G401 (cell line): ENCODE measurements at regions not wholly inside any gene's neighbourhood (a gene's known extent, or its start where the extent isn't known, plus 50 kb on each side); places are given as distances from the start of the nearest gene placed in this dataset.

ENCODE experiments used
- DNase-seq: peaks from one replicate; pipeline ENCODE4 v3.0.0-alpha.2; 2015; ENCODE audit warnings: low spot score
- in situ Hi-C: cut with HindIII; loops from 2 replicates; pipeline ENCODE4 v1.10.0; 2016; ENCODE audit warnings: low sequenced_read_pairs, mixed read lengths

- no peak for DNase-seq
- in situ Hi-C loops = no loop called here
These were observed 985.3 kb downstream of the FLRT2 start for GRCh38 chr14:86515195-86515594.

GRCh38 chr14:86513564-86513963 lies 983.6 kb downstream of the FLRT2 start:
- no peak for DNase-seq
- in situ Hi-C loops = no loop called here

GRCh38 chr14:86513056-86513455 lies 983.1 kb downstream of the FLRT2 start:
- in situ Hi-C loops = no loop called here
- DNase-seq = no peak

GRCh38 chr14:86510491-86510890 lies 980.5 kb downstream of the FLRT2 start:
- no peak for DNase-seq
- in situ Hi-C loops = no loop called here

GRCh38 chr14:86505808-86506207 lies 975.9 kb downstream of the FLRT2 start:
- no peak for DNase-seq
- in situ Hi-C loops = no loop called here

GRCh38 chr14:86501611-86502010 lies 971.7 kb downstream of the FLRT2 start:
- DNase-seq = no peak
- in situ Hi-C loops = no loop called here

- in situ Hi-C loops = no loop called here
- DNase-seq = no peak
These were observed 961.8 kb downstream of the FLRT2 start for GRCh38 chr14:86491743-86492142.

GRCh38 chr14:86481104-86481503 lies 951.2 kb downstream of the FLRT2 start:
- DNase-seq = no peak
- in situ Hi-C loops = no loop called here

GRCh38 chr14:86464341-86464740 lies 934.4 kb downstream of the FLRT2 start:
- in situ Hi-C loops = no loop called here
- DNase-seq = no peak

GRCh38 chr14:86462193-86462753 lies 932.3 kb downstream of the FLRT2 start:
- DNase-seq = no peak
- in situ Hi-C loops = no loop called here

- DNase-seq = no peak
- in situ Hi-C loops = no loop called here
These were observed 927.7 kb downstream of the FLRT2 start for GRCh38 chr14:86457481-86458135.

GRCh38 chr14:86450085-86450484 lies 920.1 kb downstream of the FLRT2 start:
- DNase-seq = no peak
- in situ Hi-C loops = no loop called here

- in situ Hi-C loops = no loop called here
- no peak for DNase-seq
These were observed 912.2 kb downstream of the FLRT2 start for GRCh38 chr14:86442135-86442534.

GRCh38 chr14:86430853-86431252 lies 900.9 kb downstream of the FLRT2 start:
- no peak for DNase-seq
- in situ Hi-C loops = no loop called here

GRCh38 chr14:86423214-86423613 lies 893.3 kb downstream of the FLRT2 start:
- no peak for DNase-seq

GRCh38 chr14:86420131-86420530 lies 890.2 kb downstream of the FLRT2 start:
- peak; percentile 8 for DNase-seq
- in situ Hi-C loops = no loop called here

More at GRCh38 chr14:86423214-86423613, 893.3 kb downstream of the FLRT2 start:
- in situ Hi-C loops = no loop called here

GRCh38 chr14:86414146-86414545 lies 884.2 kb downstream of the FLRT2 start:
- in situ Hi-C loops = no loop called here
- no peak for DNase-seq

GRCh38 chr14:86404989-86405649 lies 875.2 kb downstream of the FLRT2 start:
- in situ Hi-C loops = no loop called here
- peak; percentile 15 for DNase-seq

GRCh38 chr14:86404425-86404824 lies 874.5 kb downstream of the FLRT2 start:
- in situ Hi-C loops = no loop called here
- DNase-seq = no peak

GRCh38 chr14:86402545-86402944 lies 872.6 kb downstream of the FLRT2 start:
- in situ Hi-C loops = no loop called here
- no peak for DNase-seq

GRCh38 chr14:86391085-86391484 lies 861.1 kb downstream of the FLRT2 start:
- DNase-seq = no peak
- in situ Hi-C loops = no loop called here
